ENCODE measurements at regions not wholly inside any gene's neighbourhood (a gene's known extent, or its start where the extent isn't known, plus 50 kb on each side); places are given as distances from the start of the nearest gene placed in this dataset.
"Not testable (repeated sequence)": the region's sequence is repeated elsewhere in the genome, so short reads cannot be mapped to it uniquely, and the experiment has no call there.

- no peak for DNase-seq (ENCODE audit: low read depth in 4 of 4, low spot score in 1 of 4)
Measured at GRCh38 chr14:29982171-29982570, 54.5 kb upstream of the PRKD1 start.

GRCh38 chr14:29982993-29983392 is 55.3 kb upstream of the PRKD1 start:
- DNase-seq (ENCODE audit: low read depth in 4 of 4, low spot score in 1 of 4) = no peak

- not testable (repeated sequence) for DNase-seq (ENCODE audit: low read depth in 4 of 4, low spot score in 1 of 4)
Measured at GRCh38 chr14:29990344-29990857, 62.8 kb upstream of the PRKD1 start.

GRCh38 chr14:29990993-29991392 is 63.3 kb upstream of the PRKD1 start:
- no peak for DNase-seq (ENCODE audit: low read depth in 4 of 4, low spot score in 1 of 4)

- DNase-seq (ENCODE audit: low read depth in 4 of 4, low spot score in 1 of 4) = no peak
Measured at GRCh38 chr14:29993143-29993542, 65.5 kb upstream of the PRKD1 start.

GRCh38 chr14:29999013-29999539 is 71.4 kb upstream of the PRKD1 start:
- no peak for DNase-seq (ENCODE audit: low read depth in 4 of 4, low spot score in 1 of 4)

- DNase-seq (ENCODE audit: low read depth in 4 of 4, low spot score in 1 of 4) = no peak
Measured at GRCh38 chr14:30002859-30003258, 75.2 kb upstream of the PRKD1 start.

- no peak for DNase-seq (ENCODE audit: low read depth in 4 of 4, low spot score in 1 of 4)
Measured at GRCh38 chr14:30005114-30005808, 77.6 kb upstream of the PRKD1 start.

- no peak for DNase-seq (ENCODE audit: low read depth in 4 of 4, low spot score in 1 of 4)
Measured at GRCh38 chr14:30006695-30007094, 79.0 kb upstream of the PRKD1 start.

GRCh38 chr14:30015489-30015888 is 87.8 kb upstream of the PRKD1 start:
- no peak for DNase-seq (ENCODE audit: low read depth in 4 of 4, low spot score in 1 of 4)

- no peak for DNase-seq (ENCODE audit: low read depth in 4 of 4, low spot score in 1 of 4)
Measured at GRCh38 chr14:30016002-30016401, 88.4 kb upstream of the PRKD1 start.

- no peak for DNase-seq (ENCODE audit: low read depth in 4 of 4, low spot score in 1 of 4)
Measured at GRCh38 chr14:30017370-30017993, 89.8 kb upstream of the PRKD1 start.

- no peak for DNase-seq (ENCODE audit: low read depth in 4 of 4, low spot score in 1 of 4)
Measured at GRCh38 chr14:30020271-30020670, 92.6 kb upstream of the PRKD1 start.

- DNase-seq (ENCODE audit: low read depth in 4 of 4, low spot score in 1 of 4) = no peak
Measured at GRCh38 chr14:30020687-30021086, 93.0 kb upstream of the PRKD1 start.

GRCh38 chr14:30023350-30023749 is 95.7 kb upstream of the PRKD1 start:
- not testable (repeated sequence) for DNase-seq (ENCODE audit: low read depth in 4 of 4, low spot score in 1 of 4)

- DNase-seq (ENCODE audit: low read depth in 4 of 4, low spot score in 1 of 4) = no peak
Measured at GRCh38 chr14:30034152-30034551, 106.5 kb upstream of the PRKD1 start.

- no peak for DNase-seq (ENCODE audit: low read depth in 4 of 4, low spot score in 1 of 4)
Measured at GRCh38 chr14:30035361-30035760, 107.7 kb upstream of the PRKD1 start.

- no peak for DNase-seq (ENCODE audit: low read depth in 4 of 4, low spot score in 1 of 4)
Measured at GRCh38 chr14:30045720-30046119, 118.1 kb upstream of the PRKD1 start.

- DNase-seq (ENCODE audit: low read depth in 4 of 4, low spot score in 1 of 4) = no peak
Measured at GRCh38 chr14:30053103-30053502, 125.5 kb upstream of the PRKD1 start.

GRCh38 chr14:30054201-30054600 is 126.6 kb upstream of the PRKD1 start:
- DNase-seq (ENCODE audit: low read depth in 4 of 4, low spot score in 1 of 4) = no peak

GRCh38 chr14:30058401-30058800 is 130.8 kb upstream of the PRKD1 start:
- DNase-seq (ENCODE audit: low read depth in 4 of 4, low spot score in 1 of 4) = no peak

- DNase-seq (ENCODE audit: low read depth in 4 of 4, low spot score in 1 of 4) = no peak
Measured at GRCh38 chr14:30063746-30064145, 136.1 kb upstream of the PRKD1 start.

- no peak for DNase-seq (ENCODE audit: low read depth in 4 of 4, low spot score in 1 of 4)
Measured at GRCh38 chr14:30064454-30064853, 136.8 kb upstream of the PRKD1 start.

Data from stimulated activated CD4-positive, alpha-beta T cell treated with anti-CD3 and anti-CD28 coated beads, Interleukin-1b, Interleukin-23, amount 100 ng/mL, for 24 hours (primary cell).